ENCODE measurements at regions not wholly inside any gene's neighbourhood (a gene's known extent, or its start where the extent isn't known, plus 50 kb on each side); places are given as distances from the start of the nearest gene placed in this dataset.

DNA sequence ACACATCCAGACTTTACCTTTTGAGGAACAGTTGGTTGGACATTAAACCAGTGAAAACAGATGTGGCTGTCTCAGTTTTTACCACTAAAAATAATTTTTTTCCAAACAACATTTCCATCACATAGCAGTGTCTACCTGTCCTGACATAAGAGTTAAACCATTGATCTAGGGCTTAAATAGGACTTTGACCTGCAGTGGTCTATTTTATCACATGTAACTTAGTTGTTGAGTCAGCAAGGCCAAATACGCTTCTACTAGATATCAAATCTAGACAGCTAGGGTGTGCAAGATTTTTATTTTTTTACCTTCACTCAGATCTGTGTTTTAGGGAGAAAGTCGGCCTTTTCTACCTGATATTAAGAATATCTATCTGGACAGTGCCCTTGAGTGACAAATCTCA, 88.8 kb upstream of the ZFP64 start:
- Mint-ChIP-seq H3K4me1 (no peaks in the 10 kb centered on the region), H3K27ac (no peak overlapping the region), H3K27me3 (peaks cover 20% of the 10 kb centered on the region), H3K4me3 (no peak overlapping the region), H3K9me3 (no peaks in the 10 kb centered on the region)
- DNase-seq: no peak
- ATAC-seq: no peak

DNA sequence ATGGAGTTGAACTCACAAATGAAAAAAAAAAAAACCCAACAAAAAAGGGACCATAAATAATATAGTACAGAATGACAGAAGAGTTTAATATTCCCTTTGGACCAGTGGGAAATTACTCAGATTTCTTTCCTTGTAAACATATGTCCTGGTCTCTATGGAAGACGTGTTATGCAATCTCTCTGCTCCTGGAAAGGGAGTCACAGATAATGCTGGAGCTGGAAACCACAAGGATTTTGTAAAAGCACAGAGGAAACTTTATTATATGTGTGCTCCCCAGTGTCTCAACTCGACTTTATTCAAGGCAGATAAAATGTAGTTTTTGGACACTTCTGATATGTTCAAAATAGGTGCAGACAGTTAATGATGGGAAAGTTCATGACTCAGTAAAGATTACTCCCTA, 88.1 kb upstream of the ZFP64 start:
- ATAC-seq (no peak), DNase-seq (no peak)
- Mint-ChIP-seq H3K4me1 (no peaks in the 10 kb centered on the region), H3K4me3 (no peak overlapping the region), H3K27ac (peak overlapping the region in 1 of 2 donors; percentile 82), H3K27me3 (peaks cover 20% of the 10 kb centered on the region), H3K9me3 (no peaks in the 10 kb centered on the region)

DNA sequence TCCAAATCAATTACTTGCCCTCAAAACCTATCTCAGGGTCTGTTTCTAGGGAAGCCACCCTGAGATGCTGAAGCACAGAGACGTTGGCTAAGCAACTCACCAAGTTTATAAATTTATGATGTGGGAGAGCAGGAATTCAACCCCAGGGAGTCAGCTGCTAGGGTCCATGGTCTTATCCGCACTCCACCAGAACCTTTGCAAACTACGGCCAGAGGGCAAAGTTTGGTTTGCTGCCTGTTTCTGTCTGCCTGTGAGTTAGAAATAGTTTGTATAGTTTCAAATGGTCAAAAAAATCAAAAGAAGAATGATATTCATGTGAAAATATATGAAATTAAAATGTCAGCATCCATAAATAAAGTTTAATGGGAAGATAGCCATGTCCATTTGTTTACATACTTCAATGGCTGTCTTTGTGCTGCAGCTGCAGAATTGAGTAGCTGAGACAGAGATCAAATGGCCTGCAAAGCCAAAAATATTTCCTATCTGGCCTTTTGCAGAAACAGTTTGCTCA, 83.7 kb upstream of the ZFP64 start:
- H3K27ac Mint-ChIP-seq: no peak overlapping the region
- H3K9me3 Mint-ChIP-seq: no peaks in the 10 kb centered on the region
- no peaks in the 10 kb centered on the region for H3K4me1 Mint-ChIP-seq
- ATAC-seq (no peak), DNase-seq (no peak)
- H3K27me3 Mint-ChIP-seq: no peaks in the 10 kb centered on the region
- H3K4me3 Mint-ChIP-seq: no peak overlapping the region

DNA sequence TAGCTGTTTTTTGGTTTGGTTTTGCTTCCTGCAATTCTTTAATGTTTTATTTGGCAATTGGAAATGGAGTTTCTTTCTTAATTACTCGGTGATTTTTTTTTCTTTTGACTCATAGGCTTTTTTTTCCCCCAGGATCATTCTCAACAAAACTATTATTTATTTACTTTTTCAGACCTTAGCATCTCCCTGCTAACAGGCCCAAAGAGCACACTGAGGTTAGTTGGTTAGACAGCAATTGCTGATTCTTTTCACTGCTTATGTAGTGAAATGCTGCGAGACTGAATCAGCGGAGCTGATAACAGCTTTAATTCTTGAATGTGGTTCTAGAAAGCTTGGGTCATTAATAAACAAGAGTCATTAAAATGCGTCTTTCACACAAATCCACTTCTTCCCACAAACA, 79.1 kb upstream of the ZFP64 start:
- no peak overlapping the region for H3K27ac Mint-ChIP-seq
- ATAC-seq (no peak), DNase-seq (no peak)
- H3K4me1 Mint-ChIP-seq: no peaks in the 10 kb centered on the region
- peaks cover 4% of the 10 kb centered on the region for H3K27me3 Mint-ChIP-seq
- H3K4me3 Mint-ChIP-seq: no peak overlapping the region
- no peaks in the 10 kb centered on the region for H3K9me3 Mint-ChIP-seq

DNA sequence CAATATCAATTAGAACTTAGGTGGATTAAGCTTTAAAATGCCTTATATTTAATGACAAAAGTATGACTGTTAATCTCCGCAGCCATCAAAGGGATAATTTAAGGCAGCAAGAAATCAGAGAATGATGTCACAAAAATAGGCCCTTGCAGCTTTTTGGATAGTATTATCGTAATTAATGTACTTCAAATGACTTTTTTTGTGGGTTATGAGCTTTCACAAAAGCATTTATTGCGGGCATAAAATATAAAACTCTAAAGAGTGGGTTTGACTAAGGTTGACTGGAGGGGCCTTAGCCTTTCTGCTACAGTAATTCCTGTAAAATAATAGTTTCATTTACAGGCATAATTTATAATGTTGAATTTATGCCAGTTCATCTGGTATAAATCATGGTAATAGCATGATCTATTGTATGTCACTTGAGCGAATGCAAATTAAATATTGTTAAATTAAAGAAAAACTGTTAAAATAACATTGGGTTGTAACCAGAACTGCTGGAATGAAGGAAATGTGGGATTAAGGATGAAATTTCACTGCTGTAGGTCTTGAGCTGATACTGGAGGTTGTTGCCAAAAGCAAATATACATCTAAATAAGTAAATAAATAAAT, 78.5 kb upstream of the ZFP64 start:
- no peak for DNase-seq
- Mint-ChIP-seq H3K27ac (no peak overlapping the region), H3K9me3 (no peaks in the 10 kb centered on the region), H3K4me3 (no peak overlapping the region), H3K4me1 (no peaks in the 10 kb centered on the region), H3K27me3 (peaks cover 10% of the 10 kb centered on the region)
- ATAC-seq: no peak

DNA sequence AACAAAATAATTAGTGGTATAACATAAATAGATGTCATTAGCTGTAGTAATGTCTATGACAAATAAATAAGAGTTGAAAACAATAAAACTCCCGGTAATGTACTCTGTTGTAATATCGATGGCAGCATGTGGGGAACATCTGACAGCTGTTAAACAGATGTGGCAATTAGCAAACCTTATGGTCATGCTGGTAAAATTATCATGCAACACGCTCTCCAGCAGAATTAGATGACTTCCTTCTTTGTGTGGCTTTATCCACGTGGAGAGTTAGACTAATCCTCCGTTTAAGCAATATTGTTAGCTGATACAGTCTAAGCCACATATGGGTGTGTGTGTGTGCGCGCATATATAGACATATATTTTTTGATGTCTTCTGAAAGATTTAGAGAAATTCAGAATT, 77.7 kb upstream of the ZFP64 start:
- ATAC-seq (no peak), DNase-seq (no peak)
- H3K4me1 Mint-ChIP-seq: no peaks in the 10 kb centered on the region
- no peak overlapping the region for H3K4me3 Mint-ChIP-seq
- no peak overlapping the region for H3K27ac Mint-ChIP-seq
- H3K9me3 Mint-ChIP-seq: no peaks in the 10 kb centered on the region
- H3K27me3 Mint-ChIP-seq: peaks cover 11% of the 10 kb centered on the region

DNA sequence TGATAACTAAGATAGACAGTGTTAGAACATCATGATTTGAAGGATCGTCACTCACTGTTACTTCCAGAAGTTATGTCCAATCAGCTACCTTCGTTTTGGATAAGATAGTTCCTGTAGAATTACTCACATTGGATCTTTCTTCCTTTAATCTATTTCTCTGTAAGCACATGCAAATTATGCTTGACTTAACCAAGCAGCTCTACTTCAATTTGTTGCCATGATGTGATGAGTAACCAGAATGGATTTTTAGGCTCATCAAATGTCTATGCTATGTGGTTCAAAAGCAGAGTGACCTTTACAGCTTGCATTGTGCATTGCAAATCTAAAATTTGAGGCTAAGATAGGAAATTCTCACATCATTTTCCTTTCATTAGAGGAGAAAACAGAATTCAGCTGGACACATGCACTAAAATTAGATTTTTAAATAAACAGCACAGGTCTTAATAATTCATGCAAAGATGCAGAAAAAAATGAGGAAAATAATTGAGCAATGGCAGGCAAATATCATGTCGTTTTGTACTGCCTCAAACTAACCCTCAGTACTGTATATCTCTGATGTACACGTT, 76.7 kb upstream of the ZFP64 start:
- no peak overlapping the region for H3K4me3 Mint-ChIP-seq
- H3K27ac Mint-ChIP-seq: no peak overlapping the region
- DNase-seq: no peak
- no peaks in the 10 kb centered on the region for H3K4me1 Mint-ChIP-seq
- H3K9me3 Mint-ChIP-seq: no peaks in the 10 kb centered on the region
- no peak for ATAC-seq
- peaks cover 15% of the 10 kb centered on the region for H3K27me3 Mint-ChIP-seq

DNA sequence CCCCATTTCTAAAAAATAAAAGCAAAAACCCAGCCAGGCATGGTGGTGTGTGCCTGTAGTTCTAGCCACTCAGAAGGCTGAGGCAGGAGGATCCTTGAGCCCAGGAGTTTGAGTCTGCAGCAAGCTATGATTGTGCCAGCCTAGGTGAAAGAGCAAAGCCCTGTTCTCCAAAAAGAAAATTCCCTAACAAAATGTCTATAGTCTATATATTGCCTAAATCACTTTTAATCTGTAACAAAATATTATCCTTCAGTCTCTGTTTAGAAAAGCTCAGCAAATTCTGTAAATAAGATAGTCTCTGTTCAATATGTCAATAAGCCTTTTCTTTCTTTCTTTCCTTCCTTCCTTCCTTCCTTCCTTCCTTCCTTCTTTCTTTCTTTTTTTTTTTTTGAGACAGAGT, 75.8 kb upstream of the ZFP64 start:
- no peak overlapping the region for H3K4me3 Mint-ChIP-seq
- H3K9me3 Mint-ChIP-seq: peaks cover 0 to 6% of the 10 kb centered on the region in 2 donors
- ATAC-seq (no peak), DNase-seq (no peak)
- no peak overlapping the region for H3K27ac Mint-ChIP-seq
- H3K27me3 Mint-ChIP-seq: peaks cover 23% of the 10 kb centered on the region
- H3K4me1 Mint-ChIP-seq: no peaks in the 10 kb centered on the region

DNA sequence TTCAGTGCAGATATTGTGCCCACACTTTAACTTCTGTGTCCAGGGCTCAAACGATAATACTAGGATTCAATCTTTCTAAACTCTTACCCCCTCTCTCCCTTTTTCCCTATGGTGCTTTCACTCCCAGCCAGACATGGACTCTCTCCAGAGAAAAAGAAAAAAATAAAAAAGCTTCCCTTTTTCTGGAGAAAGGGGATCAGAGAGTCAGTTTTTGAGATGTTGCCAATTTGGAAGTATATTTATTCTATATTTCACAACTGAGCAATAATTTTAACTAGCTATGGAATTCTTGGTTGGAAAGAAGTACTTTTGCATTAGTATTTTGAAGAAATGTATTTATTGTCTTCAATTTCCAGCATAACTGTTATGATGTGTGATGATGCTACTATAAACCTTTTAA, 72.2 kb upstream of the ZFP64 start:
- Mint-ChIP-seq H3K27ac (no peak overlapping the region), H3K4me1 (no peaks in the 10 kb centered on the region), H3K27me3 (peaks cover 25% of the 10 kb centered on the region), H3K9me3 (peaks cover 0 to 8% of the 10 kb centered on the region in 2 donors), H3K4me3 (no peak overlapping the region)
- no peak for DNase-seq
- ATAC-seq: no peak

DNA sequence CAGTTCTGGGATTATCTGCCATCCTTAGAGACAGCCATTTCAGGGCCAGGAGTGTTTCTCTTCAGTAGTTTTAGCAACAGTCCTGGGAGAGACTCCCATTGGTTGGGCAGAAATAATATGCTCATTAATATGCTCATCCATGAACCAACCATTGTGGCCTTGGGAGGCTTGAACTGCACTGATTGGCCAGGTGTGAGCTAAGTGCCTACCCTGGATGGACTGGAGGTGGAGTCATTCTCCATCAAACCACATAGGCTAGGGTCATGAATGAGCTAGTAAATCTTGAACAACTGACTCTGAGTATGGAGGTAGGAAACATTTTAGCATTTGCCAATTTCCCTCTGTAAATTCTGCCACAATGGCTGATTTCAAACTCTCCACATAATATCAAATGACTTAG, 70.2 kb upstream of the ZFP64 start:
- ATAC-seq (no peak), DNase-seq (no peak)
- Mint-ChIP-seq H3K27ac (no peak overlapping the region), H3K4me1 (no peaks in the 10 kb centered on the region), H3K4me3 (no peak overlapping the region), H3K27me3 (peaks cover 25% of the 10 kb centered on the region), H3K9me3 (peaks cover 0 to 20% of the 10 kb centered on the region in 2 donors)

DNA sequence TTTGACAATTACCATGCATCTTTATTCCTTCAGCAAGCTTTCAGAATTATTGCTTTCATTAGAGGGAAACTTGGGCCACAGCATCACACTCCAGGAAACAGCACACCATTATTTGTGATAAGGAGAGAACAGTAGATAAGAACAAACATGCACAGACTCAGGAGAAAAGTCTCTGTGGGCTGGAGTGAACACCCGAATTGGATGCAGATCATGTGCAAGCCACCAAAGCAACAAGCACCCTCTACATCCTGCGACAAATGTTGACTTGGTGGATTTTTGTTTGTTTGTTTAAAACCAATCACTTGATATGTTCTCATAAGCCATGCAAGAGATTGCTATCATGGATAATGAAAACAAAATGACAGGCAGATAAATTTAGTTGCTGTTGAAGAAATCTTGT, 67.7 kb upstream of the ZFP64 start:
- Mint-ChIP-seq H3K4me3 (no peak overlapping the region), H3K9me3 (peaks cover 0 to 20% of the 10 kb centered on the region in 2 donors), H3K4me1 (no peaks in the 10 kb centered on the region), H3K27ac (peak overlapping the region in 1 of 2 donors; percentile 72), H3K27me3 (peaks cover 22% of the 10 kb centered on the region)
- no peak for ATAC-seq
- DNase-seq: no peak

DNA sequence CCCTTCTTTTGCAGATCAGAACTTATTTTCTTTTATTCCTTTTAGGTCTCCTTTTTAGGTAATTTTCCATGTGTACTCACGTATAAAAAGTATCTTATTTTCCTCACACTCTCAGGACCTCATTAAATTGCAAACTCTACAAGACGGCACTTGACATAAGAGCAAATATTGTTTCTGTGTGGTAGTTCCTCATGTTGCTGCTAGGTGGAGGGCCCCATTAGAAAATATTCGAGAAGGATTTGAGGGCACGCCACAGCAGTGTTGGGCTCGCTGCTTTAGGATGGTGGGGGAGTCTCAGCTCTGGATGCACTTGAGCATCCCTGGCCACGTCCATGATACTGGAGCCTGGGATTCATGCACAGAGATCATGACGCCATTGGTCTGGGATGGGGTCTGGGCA, 64.9 kb upstream of the ZFP64 start:
- ATAC-seq: no peak
- no peak overlapping the region for H3K4me3 Mint-ChIP-seq
- no peak for DNase-seq
- H3K27me3 Mint-ChIP-seq: peaks cover 8% of the 10 kb centered on the region
- H3K9me3 Mint-ChIP-seq: peaks cover 0 to 12% of the 10 kb centered on the region in 2 donors
- no peaks in the 10 kb centered on the region for H3K4me1 Mint-ChIP-seq
- no peak overlapping the region for H3K27ac Mint-ChIP-seq

DNA sequence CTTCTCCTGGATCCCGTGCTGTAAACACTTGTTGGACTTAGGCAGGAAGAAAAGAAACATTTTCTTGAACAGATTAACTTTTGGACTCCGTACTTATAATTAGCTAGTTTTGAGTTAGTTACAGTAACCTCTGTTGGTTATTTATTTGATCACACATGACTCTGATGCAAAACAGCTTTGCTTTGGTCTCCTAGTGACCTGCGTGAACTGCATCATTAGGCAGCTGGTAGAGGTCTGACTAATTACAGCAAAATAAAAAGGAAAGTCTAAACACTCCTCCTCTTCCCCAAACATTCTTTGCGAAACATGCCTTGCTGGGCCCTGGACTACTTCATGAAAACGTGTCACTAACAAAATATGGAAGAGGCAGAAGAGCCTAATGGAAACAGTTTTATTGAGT, 61.1 kb upstream of the ZFP64 start:
- Mint-ChIP-seq H3K27ac (no peak overlapping the region), H3K4me1 (no peaks in the 10 kb centered on the region), H3K4me3 (no peak overlapping the region), H3K27me3 (peaks cover 8% of the 10 kb centered on the region), H3K9me3 (peaks cover 0 to under 1% of the 10 kb centered on the region in 2 donors)
- DNase-seq: no peak
- ATAC-seq: no peak

DNA sequence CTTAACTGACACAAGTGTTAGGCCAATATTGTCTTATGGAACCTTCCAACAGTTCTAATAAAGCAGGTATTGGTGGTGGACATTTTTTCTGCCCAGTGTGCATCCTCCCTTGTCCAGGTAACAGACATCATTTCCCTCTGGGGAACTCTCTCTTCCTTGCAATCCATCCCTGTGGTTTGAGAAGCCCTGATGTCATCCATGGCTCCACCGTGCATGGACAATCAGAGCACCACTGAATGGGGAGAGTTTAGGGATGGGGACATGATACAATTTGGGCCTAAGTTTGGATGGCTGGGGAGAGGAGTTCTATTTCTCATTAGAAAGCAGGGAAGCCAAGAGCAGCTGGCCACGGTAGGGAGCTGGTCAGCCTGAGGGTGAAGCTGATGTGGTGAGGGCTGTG, 60.2 kb upstream of the ZFP64 start:
- no peak for DNase-seq
- H3K9me3 Mint-ChIP-seq: no peaks in the 10 kb centered on the region
- no peak for ATAC-seq
- H3K4me1 Mint-ChIP-seq: no peaks in the 10 kb centered on the region
- H3K27me3 Mint-ChIP-seq: peaks cover 8% of the 10 kb centered on the region
- no peak overlapping the region for H3K27ac Mint-ChIP-seq
- H3K4me3 Mint-ChIP-seq: no peak overlapping the region

DNA sequence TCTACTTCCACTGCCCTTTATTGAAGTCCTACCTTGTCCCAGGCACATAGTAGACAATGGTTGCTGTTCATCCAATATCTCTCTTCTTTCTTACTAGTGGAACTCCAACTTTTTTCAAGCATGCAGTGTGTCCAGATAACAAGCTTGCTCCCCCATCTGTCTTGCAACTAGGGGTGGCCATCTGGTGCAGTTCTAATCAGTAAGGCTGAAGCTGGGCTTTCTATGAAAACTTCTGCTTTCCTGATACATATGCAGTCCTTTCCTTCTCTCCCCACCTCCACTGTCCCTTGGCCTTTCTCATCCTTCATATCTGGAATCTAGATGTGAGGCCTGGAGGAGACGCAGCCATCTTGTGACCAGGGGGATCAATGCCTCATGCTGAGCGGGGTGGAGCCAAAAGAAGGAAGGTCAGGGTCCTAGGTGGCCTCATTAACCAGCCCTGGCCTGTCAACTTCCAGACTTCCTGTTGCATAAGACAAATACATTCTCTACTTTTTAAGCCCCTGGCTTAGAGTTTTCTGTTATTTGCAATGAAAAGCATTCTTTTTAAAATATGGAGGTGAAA, 59.6 kb upstream of the ZFP64 start:
- H3K4me3 Mint-ChIP-seq: no peak overlapping the region
- H3K9me3 Mint-ChIP-seq: no peaks in the 10 kb centered on the region
- peaks cover 4% of the 10 kb centered on the region for H3K27me3 Mint-ChIP-seq
- no peak for DNase-seq
- ATAC-seq: no peak
- peak overlapping the region in 1 of 2 donors; percentile 35 for H3K27ac Mint-ChIP-seq
- H3K4me1 Mint-ChIP-seq: no peaks in the 10 kb centered on the region

DNA sequence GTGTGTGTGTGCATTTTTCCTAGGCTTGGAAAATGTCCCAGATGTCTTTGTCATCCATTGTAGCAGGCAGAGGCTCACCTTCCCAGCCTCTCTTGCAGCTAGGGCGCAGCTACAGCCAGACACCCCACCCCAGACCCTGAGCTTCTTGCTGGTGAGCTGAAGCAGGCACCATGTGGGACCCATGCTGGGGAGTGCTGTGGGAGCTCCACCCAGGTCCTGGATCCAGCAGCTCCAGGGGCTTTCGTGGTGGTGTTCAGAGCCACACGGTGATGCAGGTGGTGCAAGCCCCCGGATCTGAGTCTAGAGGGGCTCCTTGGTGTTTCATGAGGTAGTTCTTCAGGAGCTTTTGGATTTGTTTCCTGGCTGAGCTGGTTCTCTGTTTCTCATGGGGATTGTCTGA, 56.0 kb upstream of the ZFP64 start:
- ATAC-seq (no peak), DNase-seq (no peak)
- H3K27me3 Mint-ChIP-seq: no peaks in the 10 kb centered on the region
- H3K9me3 Mint-ChIP-seq: no peaks in the 10 kb centered on the region
- H3K4me3 Mint-ChIP-seq: no peak overlapping the region
- H3K27ac Mint-ChIP-seq: no peak overlapping the region
- H3K4me1 Mint-ChIP-seq: no peaks in the 10 kb centered on the region

DNA sequence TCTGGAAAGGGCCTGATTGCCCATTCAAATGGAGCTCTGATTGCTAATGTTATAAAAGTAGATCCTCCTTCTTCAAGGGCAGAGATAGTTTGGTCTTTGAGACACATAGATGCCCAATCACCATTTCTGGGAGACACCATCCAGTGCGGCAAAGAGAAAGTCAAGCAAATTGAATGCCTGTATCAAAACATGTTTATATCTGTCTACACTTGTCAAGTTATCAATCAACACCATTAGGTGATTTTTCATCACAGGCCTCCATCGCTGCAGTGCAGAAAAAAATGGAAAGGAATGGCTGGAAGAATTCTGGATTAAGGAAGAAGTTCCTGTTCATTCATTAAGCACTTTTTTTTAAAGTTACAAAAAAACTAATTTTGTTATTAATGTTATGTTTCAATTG, 54.8 kb upstream of the ZFP64 start:
- Mint-ChIP-seq H3K27me3 (no peaks in the 10 kb centered on the region), H3K9me3 (no peaks in the 10 kb centered on the region), H3K4me1 (no peaks in the 10 kb centered on the region), H3K27ac (no peak overlapping the region), H3K4me3 (no peak overlapping the region)
- ATAC-seq (no peak), DNase-seq (no peak)
